Mammary epithelial cell (primary cell): ENCODE measurements at regions not wholly inside any gene's neighbourhood (a gene's known extent, or its start where the extent isn't known, plus 50 kb on each side); places are given as distances from the start of the nearest gene placed in this dataset.

Experiments used
- CTCF ChIP-seq, 2 donors: IDR thresholded peaks in 1 of 2; conservative IDR thresholded peaks in 1 of 2; 2 replicates each; pipeline ENCODE4 v1.5.1; 2011 to 2012; ENCODE audit warnings: inconsistent platforms in 2 of 2, low read length in 2 of 2, mild to moderate bottlenecking in 2 of 2, control low read depth in 1 of 2, low read depth in 1 of 2; ENCODE audit not compliant: insufficient read depth in 1 of 2; ENCODE audit errors: extremely low read depth in 1 of 2
- EZH2 ChIP-seq: IDR thresholded peaks from 2 replicates; pipeline ENCODE4 v1.6.1; 2012; ENCODE audit warnings: low read length, inconsistent platforms, borderline replicate concordance

GRCh38 chr20:22512911-22513489 is 71.4 kb downstream of the FOXA2 start:
- no peak for TF ChIP-seq CTCF (conservative IDR thresholded peaks at IDR 0.05 in 1 of 2, IDR thresholded peaks at IDR 0.05 in 1 of 2; ENCODE audit: extremely low read depth in 1 of 2, insufficient read depth in 1 of 2, low read depth in 1 of 2, low read length in 2 of 2)
- no peak for TF ChIP-seq EZH2
